Esophagus squamous epithelium (tissue), 5 donors: ENCODE measurements at regions not wholly inside any gene's neighbourhood (a gene's known extent, or its start where the extent isn't known, plus 50 kb on each side); places are given as distances from the start of the nearest gene placed in this dataset.
"Not testable (repeated sequence)": the region's sequence is repeated elsewhere in the genome, so short reads cannot be mapped to it uniquely, and the experiment has no call there.

Experiments
- DNase-seq: peaks from one replicate; lab custom pipeline; 2025; lab: John Stamatoyannopoulos, UW
- H3K27ac ChIP-seq, 4 donors: fragments of 200-600 bp; sonication (generic); one replicate each; pipeline ENCODE4 v1.5.1; 2016 to 2019; ENCODE audit warnings: mild to moderate bottlenecking in 1 of 4
- H3K27me3 ChIP-seq, 4 donors: fragments of 200-600 bp; sonication (generic); 1 replicate in 3 of 4; 2 replicates in 1 of 4; pipeline versions ENCODE4 v1.5.1 to v1.6.0; 2017 to 2021; ENCODE audit warnings: antibody characterized with exemption in 1 of 4
- H3K36me3 ChIP-seq, 3 donors: fragments of 200-600 bp; sonication (generic); one replicate each; pipeline ENCODE4 v1.5.1; 2016 to 2019
- H3K4me1 ChIP-seq, 3 donors: fragments of 200-600 bp; sonication (generic); one replicate each; pipeline ENCODE4 v1.5.1; 2017 to 2019
- H3K4me3 ChIP-seq, 4 donors: fragments of 200-600 bp; sonication (generic); 1 replicate in 3 of 4; 2 replicates in 1 of 4; pipeline ENCODE4 v1.5.1; 2016 to 2019; ENCODE audit warnings: mild to moderate bottlenecking in 2 of 4, moderate library complexity in 1 of 4
- H3K9me3 ChIP-seq, 3 donors: fragments of 200-600 bp; sonication (generic); one replicate each; pipeline ENCODE4 v1.5.1; 2016 to 2019
- POLR2A ChIP-seq, 4 donors: fragments of 450-650 bp; IDR thresholded peaks; one replicate each; pipeline ENCODE4 v1.6.1; 2017; ENCODE audit warnings: antibody characterized with exemption in 4 of 4, mild to moderate bottlenecking in 4 of 4, moderate library complexity in 3 of 4
- WGBS, 2 donors: methylation state at CpG; one replicate each; pipeline ENCODE4 v1.1.5; 2018; 5-methylcytosine and 5-hydroxymethylcytosine counted together
- intact Hi-C: fragments of 100-400 bp; cut with DNase I; formaldehyde crosslinking; loops from one replicate; pipeline ENCODE4 v1.15.0; 2022
- TF ChIP-seq, protein P1 (sequence below), 6 experiments: fragments of 450-650 bp in 4 of 6; fragments of 200-600 bp in 2 of 6; sonication (generic) in 2 of 6; IDR thresholded peaks; one replicate each; pipeline ENCODE4 v1.5.1; 2016 to 2019; ENCODE audit warnings: antibody characterized with exemption in 6 of 6, mild to moderate bottlenecking in 4 of 6, moderate library complexity in 4 of 6
- donor health status: DM: yes; HTN: yes; CAD: no.

DNA sequence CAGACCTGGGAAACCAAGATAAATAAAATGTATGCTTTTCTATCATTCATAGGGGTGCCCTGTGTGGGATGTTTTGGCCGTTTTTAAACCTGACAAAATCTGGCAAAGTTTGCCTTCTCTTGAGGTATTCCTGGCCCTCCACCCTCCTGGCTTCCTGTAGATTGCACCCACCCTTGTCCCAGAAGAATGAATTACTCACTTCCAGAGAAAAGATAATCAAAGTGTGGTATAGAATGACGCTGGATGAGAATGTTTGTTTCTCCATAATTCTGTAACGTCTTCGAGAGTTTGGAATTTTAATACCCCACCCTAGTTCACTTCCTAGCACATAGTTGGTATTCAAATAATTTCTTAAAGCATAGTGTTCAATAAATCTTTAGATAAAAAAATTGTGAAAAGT is 519.7 kb upstream of the PFKP start:
- no peaks in the 10 kb centered on the region for H3K36me3 ChIP-seq
- no peak for DNase-seq
- intact Hi-C loops = no loop called here
- no peak overlapping the region for H3K4me3 ChIP-seq
- H3K9me3 ChIP-seq = no peaks in the 10 kb centered on the region
- H3K27ac ChIP-seq = no peak overlapping the region
- H3K4me1 ChIP-seq = no peaks in the 10 kb centered on the region
- WGBS, 2 donors = 46 to 48% methylated on average over 4 of the region's 4 CpGs
- no peaks in the 10 kb centered on the region for H3K27me3 ChIP-seq
- TF ChIP-seq, protein P1, sequence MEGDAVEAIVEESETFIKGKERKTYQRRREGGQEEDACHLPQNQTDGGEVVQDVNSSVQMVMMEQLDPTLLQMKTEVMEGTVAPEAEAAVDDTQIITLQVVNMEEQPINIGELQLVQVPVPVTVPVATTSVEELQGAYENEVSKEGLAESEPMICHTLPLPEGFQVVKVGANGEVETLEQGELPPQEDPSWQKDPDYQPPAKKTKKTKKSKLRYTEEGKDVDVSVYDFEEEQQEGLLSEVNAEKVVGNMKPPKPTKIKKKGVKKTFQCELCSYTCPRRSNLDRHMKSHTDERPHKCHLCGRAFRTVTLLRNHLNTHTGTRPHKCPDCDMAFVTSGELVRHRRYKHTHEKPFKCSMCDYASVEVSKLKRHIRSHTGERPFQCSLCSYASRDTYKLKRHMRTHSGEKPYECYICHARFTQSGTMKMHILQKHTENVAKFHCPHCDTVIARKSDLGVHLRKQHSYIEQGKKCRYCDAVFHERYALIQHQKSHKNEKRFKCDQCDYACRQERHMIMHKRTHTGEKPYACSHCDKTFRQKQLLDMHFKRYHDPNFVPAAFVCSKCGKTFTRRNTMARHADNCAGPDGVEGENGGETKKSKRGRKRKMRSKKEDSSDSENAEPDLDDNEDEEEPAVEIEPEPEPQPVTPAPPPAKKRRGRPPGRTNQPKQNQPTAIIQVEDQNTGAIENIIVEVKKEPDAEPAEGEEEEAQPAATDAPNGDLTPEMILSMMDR (IDR thresholded peaks at IDR 0.05) = no peak
- no peak for TF ChIP-seq POLR2A (IDR thresholded peaks at IDR 0.05)

DNA sequence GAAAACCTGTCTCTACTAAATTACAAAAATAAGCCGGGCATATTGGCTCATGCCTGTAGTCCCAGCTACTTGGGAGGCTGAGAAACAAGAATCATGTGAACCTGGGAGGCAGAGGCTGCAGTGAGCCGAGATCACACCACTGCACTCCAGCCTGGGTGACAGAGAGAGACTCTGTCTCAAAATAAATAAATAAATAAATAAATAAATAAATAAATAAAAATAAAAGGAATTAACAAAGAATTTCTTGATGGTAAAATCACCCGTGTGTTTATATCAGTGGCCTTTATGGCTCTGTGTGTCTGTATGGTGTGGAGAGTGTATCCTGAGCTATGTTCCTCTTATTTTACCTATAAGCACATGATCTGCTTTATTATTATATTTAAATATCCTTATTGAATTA is 520.5 kb upstream of the PFKP start:
- H3K36me3 ChIP-seq, intact Hi-C loops, H3K27ac ChIP-seq, H3K4me1 ChIP-seq, H3K4me3 ChIP-seq, H3K27me3 ChIP-seq, DNase-seq, H3K9me3 ChIP-seq: not testable (repeated sequence)
- 73 to 89% methylated on average over 3 of the region's 3 CpGs for WGBS, 2 donors

DNA sequence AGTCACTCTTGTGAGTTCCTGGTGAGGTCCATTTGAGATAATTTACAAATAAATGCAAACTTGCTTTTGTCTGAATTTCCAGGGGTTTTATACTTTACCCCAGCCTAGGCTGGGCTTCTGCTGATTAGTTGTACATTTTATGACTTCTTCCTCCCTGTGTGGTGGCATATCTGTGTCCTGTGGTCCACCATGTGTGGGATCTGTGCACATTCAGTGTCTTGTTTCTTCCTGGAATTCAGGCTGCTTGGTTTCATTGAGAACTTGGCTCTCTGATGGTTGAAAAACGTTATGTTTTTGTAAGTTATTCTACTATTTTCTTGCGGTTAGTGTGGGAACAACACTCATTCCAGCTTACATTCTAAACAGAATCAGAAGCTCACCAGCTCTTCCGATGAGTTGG is 523.4 kb upstream of the PFKP start:
- DNase-seq = no peak
- H3K27me3 ChIP-seq = no peaks in the 10 kb centered on the region
- H3K4me3 ChIP-seq = no peak overlapping the region
- H3K36me3 ChIP-seq = no peaks in the 10 kb centered on the region
- TF ChIP-seq, protein P1 (IDR thresholded peaks at IDR 0.05) = no peak
- no peak for TF ChIP-seq POLR2A (IDR thresholded peaks at IDR 0.05)
- no peaks in the 10 kb centered on the region for H3K4me1 ChIP-seq
- intact Hi-C loops = no loop called here
- WGBS, 2 donors = 68 to 70% methylated on average over 3 of the region's 3 CpGs
- no peaks in the 10 kb centered on the region for H3K9me3 ChIP-seq
- H3K27ac ChIP-seq = no peak overlapping the region

DNA sequence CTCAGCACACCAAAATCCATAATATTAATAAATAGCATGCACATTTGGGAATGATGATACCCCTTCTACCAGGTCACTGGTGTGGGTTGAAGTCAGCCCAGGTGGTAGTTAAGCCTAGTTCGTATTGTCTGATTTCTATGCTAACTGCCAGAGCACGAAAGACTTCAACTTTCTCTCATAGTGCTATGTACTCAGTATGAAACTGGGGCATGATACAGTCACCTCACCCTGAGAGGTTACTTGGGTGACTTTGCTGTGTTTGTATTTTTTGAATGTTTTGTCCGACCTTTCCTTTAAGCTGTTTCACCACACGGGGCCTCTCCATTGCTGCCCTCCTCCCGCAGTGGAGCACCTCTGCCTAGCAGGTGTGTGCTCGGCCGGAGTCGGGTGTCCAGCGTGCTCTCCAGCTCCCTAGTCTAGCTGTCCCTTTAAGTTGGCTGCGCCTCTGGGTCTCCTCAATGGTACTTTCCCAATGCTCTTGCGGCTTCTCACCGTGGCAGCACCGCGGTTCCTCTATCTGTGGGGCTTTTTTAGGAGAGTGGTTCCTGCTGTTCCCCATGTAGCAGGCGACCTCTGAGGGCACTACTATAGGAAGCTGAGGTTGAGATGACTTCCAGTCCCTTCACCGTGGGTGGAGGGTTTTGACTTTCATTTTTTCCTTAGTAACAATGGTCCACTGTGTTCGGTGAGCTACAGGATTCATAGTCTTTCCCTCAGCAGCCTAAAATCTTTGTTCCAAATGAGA is 524.0 kb upstream of the PFKP start:
- Histone ChIP-seq H3K27me3 (no peaks in the 10 kb centered on the region), H3K36me3 (no peaks in the 10 kb centered on the region), H3K4me1 (no peaks in the 10 kb centered on the region), H3K27ac (no peak overlapping the region), H3K9me3 (no peaks in the 10 kb centered on the region), H3K4me3 (no peak overlapping the region)
- intact Hi-C loops = no loop called here
- WGBS, 2 donors = 74 to 86% methylated on average over 13 to 17 of the region's 17 CpGs
- no peak for DNase-seq
- TF ChIP-seq POLR2A (IDR thresholded peaks at IDR 0.05) = no peak
- TF ChIP-seq, protein P1 (IDR thresholded peaks at IDR 0.05) = no peak

DNA sequence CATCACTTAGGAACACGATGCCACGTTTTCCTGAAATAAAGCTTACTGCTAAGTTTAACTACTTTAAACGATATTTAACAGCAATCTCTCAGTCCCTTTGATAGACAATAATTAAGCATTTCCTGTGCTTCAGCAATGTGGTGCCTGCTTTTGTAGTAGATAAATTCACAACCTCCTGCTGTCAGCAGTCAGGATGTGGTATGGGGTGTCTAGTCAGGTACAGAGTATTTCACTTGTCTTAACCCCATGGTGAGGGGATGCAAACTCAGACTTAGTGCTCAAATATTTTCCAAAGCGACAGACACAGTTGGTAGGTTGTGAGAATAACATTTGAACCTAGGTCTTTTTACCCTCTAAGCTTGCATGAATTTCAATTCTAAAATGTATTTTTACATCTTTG is 526.2 kb upstream of the PFKP start:
- H3K9me3 ChIP-seq = no peaks in the 10 kb centered on the region
- TF ChIP-seq POLR2A (IDR thresholded peaks at IDR 0.05) = no peak
- TF ChIP-seq, protein P1 (IDR thresholded peaks at IDR 0.05) = no peak
- H3K27me3 ChIP-seq = no peaks in the 10 kb centered on the region
- no peak overlapping the region for H3K4me3 ChIP-seq
- DNase-seq = no peak
- WGBS, 2 donors = 44 to 59% methylated on average over 4 of the region's 4 CpGs
- H3K4me1 ChIP-seq = no peaks in the 10 kb centered on the region
- H3K36me3 ChIP-seq = no peaks in the 10 kb centered on the region
- intact Hi-C loops = no loop called here
- H3K27ac ChIP-seq = no peak overlapping the region
